A673 (cell line): ENCODE measurements at regions not wholly inside any gene's neighbourhood (a gene's known extent, or its start where the extent isn't known, plus 50 kb on each side); places are given as distances from the start of the nearest gene placed in this dataset.
"Not testable (repeated sequence)": the region's sequence is repeated elsewhere in the genome, so short reads cannot be mapped to it uniquely, and the experiment has no call there.

ENCODE experiments used
- BruUV-seq: library from RNA; stranded (reverse); fragments of 400-500 nt; replicated peaks from 2 replicates; lab custom pipeline; 2021; lab: Mats Ljungman, UMichigan
- CTCF ChIA-PET: fragments of 300-600 bp; sonication (Branson Sonifier 250); formaldehyde crosslinking; loops from one replicate; lab custom pipeline; 2022; ENCODE audit warnings: antibody characterized with exemption; lab: Charles Lee
- POLR2A ChIA-PET: fragments of 300-600 bp; sonication (Branson Sonifier 250); formaldehyde crosslinking; loops from one replicate; lab custom pipeline; 2022; ENCODE audit warnings: antibody characterized with exemption; ENCODE audit not compliant: low non-redundant PET; lab: Charles Lee
- DNase-seq: peaks from one replicate; pipeline ENCODE4 v3.0.0-alpha.2; 2015; ENCODE audit warnings: low spot score
- H3K27ac ChIP-seq: fragments of 200-600 bp; sonication (generic); 2 replicates; pipeline ENCODE4 v1.5.1; 2016; ENCODE audit warnings: mixed run types, low read depth, mild to moderate bottlenecking, mixed read lengths, antibody characterized with exemption, low read length; ENCODE audit not compliant: poor library complexity, severe bottlenecking
- H3K27me3 ChIP-seq: fragments of 200-600 bp; sonication (generic); replicated peaks from 2 replicates; pipeline ENCODE4 v1.6.1; 2017; ENCODE audit warnings: mixed run types, low read depth, mild to moderate bottlenecking, mixed read lengths, antibody characterized with exemption, low read length; ENCODE audit not compliant: insufficient read depth, poor library complexity
- H3K36me3 ChIP-seq: fragments of 200-600 bp; sonication (generic); 2 replicates; pipeline ENCODE4 v1.6.1; 2016; ENCODE audit warnings: mixed run types, mild to moderate bottlenecking, mixed read lengths, antibody characterized with exemption, low read length; ENCODE audit not compliant: insufficient read depth, poor library complexity, severe bottlenecking
- H3K4me1 ChIP-seq: fragments of 200-600 bp; sonication (generic); 2 replicates; pipeline ENCODE4 v1.6.1; 2017; ENCODE audit warnings: mixed run types, mild to moderate bottlenecking, mixed read lengths, antibody characterized with exemption, low read length; ENCODE audit not compliant: insufficient read depth, poor library complexity, severe bottlenecking
- H3K4me3 ChIP-seq: fragments of 200-600 bp; sonication (generic); 2 replicates; pipeline ENCODE4 v1.5.1; 2016; ENCODE audit warnings: low read depth, mixed run types, mild to moderate bottlenecking, mixed read lengths, low read length; ENCODE audit not compliant: poor library complexity, severe bottlenecking
- H3K9me3 ChIP-seq: fragments of 200-600 bp; sonication (generic); 2 replicates; pipeline ENCODE4 v1.6.1; 2016; ENCODE audit warnings: mixed run types, low read depth, mild to moderate bottlenecking, mixed read lengths, antibody characterized with exemption, low read length; ENCODE audit not compliant: poor library complexity, severe bottlenecking
- EZH2 ChIP-seq: fragments of 200-600 bp; sonication (generic); IDR thresholded peaks from 2 replicates; pipeline ENCODE4 v1.6.1; 2017; ENCODE audit warnings: borderline replicate concordance, low read depth, mild to moderate bottlenecking, mixed read lengths, antibody characterized with exemption, low read length; ENCODE audit not compliant: poor library complexity, severe bottlenecking
- intact Hi-C: fragments of 100-400 bp; cut with micrococcal nuclease; formaldehyde crosslinking; loops from one replicate; pipeline ENCODE4 v1.10.0; 2022; ENCODE audit not compliant: unreplicated experiment
- TF ChIP-seq, protein P1 (sequence below): fragments of 300-800, 200-600 bp; sonication (generic); conservative IDR thresholded peaks from 2 replicates; pipeline ENCODE4 v1.5.1; 2017; ENCODE audit warnings: low read depth, mild to moderate bottlenecking, antibody characterized with exemption, low read length, moderate library complexity, mixed read lengths

GRCh38 chr15:75764845-75765550 is 52.4 kb upstream of the CSPG4 start:
- H3K36me3 ChIP-seq, H3K9me3 ChIP-seq, intact Hi-C loops, DNase-seq, H3K4me1 ChIP-seq, H3K4me3 ChIP-seq, H3K27ac ChIP-seq, BruUV-seq, H3K27me3 ChIP-seq, POLR2A ChIA-PET, CTCF ChIA-PET: not testable (repeated sequence)

DNA sequence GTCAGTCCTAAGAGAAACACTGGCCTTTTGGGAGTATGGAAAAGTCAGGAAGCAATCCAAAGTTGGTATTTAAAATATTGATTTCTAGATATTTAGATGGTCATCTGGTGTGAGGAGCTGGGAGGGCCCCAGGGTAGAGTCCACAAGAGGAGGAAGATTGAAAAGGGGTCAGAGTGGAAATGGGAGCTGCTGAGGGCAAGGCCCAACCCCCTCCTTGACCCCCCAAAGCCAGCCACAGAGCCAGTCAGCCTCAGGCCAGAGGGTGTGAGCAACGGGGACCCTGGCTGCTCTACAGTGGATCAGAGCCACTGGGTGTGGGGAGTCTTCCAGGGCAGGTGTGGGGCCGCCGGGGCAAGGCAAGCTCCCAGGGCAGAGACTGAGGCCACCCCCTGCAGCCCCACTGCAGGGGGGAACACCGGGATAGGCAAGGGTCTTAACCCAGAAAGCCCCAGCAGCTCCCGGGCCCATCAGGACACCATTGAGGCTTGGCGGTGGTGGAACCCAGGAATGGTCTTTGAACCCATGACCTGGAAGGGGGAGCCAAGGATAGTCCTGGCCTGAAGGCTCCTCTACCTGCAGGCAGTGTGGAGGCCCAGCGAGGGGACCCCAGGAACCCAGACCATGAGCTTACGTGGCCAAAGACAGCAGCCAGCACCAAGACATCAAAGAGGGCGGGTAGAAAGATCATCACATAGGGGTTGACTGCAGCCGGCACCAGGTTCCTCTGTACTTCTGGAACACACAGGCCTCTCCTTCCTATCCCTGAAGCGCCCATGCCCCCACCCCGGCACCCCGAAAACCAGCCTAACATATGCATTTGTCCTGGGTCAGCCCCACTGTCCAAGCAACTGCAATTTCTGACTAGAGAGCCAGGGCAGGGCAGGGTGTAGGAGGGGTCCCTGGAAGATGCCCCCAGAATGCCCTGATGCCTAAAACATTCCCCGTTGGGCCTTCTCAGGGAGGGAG is 51.3 kb upstream of the CSPG4 start:
- CTCF ChIA-PET, H3K27ac ChIP-seq, BruUV-seq, H3K36me3 ChIP-seq, DNase-seq, H3K4me3 ChIP-seq, intact Hi-C loops, H3K4me1 ChIP-seq, POLR2A ChIA-PET, H3K27me3 ChIP-seq, H3K9me3 ChIP-seq: not testable (repeated sequence)

DNA sequence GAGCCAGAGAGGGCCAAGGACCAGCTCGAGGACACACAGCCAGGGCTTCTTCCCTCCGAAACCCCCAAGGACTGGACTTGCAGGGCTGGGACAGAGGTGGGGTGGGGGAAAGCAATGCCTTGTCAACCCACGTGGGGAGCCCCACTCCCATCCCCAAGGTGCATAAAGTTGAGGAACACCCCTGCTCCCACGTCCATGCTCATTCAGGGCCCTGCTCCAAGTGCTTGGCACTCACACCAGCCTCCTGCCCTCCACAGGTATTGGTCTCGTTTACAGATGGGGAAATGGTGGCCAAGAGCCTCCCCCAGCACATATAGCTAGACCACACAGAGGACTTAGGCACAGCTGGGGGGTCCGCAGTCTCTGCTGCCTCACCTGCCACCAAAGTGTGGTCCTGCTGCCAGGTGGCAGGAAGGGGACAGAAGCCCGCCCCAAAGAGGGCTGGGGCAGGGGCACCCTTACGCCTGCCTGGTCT is 50.5 kb upstream of the CSPG4 start:
- no peak for DNase-seq
- CTCF ChIA-PET, result no interaction called here

More for the DNA sequence above, 50.5 kb upstream of the CSPG4 start:
- POLR2A ChIA-PET, result no interaction called here
- Histone ChIP-seq H3K4me1 (no peaks in the 10 kb centered on the region), H3K4me3 (no peak overlapping the region), H3K27ac (no peak overlapping the region), H3K27me3 (no peaks in the 10 kb centered on the region), H3K9me3 (no peaks in the 10 kb centered on the region), H3K36me3 (no peaks in the 10 kb centered on the region)
- BruUV-seq, result no TSS peak
- no peak for TF ChIP-seq EZH2
- TF ChIP-seq, protein P1, sequence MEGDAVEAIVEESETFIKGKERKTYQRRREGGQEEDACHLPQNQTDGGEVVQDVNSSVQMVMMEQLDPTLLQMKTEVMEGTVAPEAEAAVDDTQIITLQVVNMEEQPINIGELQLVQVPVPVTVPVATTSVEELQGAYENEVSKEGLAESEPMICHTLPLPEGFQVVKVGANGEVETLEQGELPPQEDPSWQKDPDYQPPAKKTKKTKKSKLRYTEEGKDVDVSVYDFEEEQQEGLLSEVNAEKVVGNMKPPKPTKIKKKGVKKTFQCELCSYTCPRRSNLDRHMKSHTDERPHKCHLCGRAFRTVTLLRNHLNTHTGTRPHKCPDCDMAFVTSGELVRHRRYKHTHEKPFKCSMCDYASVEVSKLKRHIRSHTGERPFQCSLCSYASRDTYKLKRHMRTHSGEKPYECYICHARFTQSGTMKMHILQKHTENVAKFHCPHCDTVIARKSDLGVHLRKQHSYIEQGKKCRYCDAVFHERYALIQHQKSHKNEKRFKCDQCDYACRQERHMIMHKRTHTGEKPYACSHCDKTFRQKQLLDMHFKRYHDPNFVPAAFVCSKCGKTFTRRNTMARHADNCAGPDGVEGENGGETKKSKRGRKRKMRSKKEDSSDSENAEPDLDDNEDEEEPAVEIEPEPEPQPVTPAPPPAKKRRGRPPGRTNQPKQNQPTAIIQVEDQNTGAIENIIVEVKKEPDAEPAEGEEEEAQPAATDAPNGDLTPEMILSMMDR, result no peak
- intact Hi-C loops, result no loop called here
